OCI-LY7 (cell line): ENCODE measurements at regions not wholly inside any gene's neighbourhood (a gene's known extent, or its start where the extent isn't known, plus 50 kb on each side); places are given as distances from the start of the nearest gene placed in this dataset.

ENCODE experiments used
- CTCF ChIP-seq: fragments of 200-600 bp; sonication (generic); conservative IDR thresholded peaks from 2 replicates; pipeline ENCODE4 v1.5.1; 2014; ENCODE audit warnings: mild to moderate bottlenecking, antibody characterized with exemption, low read length, moderate library complexity, mixed read lengths
- EZH2phosphoT487 ChIP-seq: fragments of 200-600 bp; sonication (generic); IDR thresholded peaks from 2 replicates; pipeline ENCODE4 v1.6.1; 2018; ENCODE audit warnings: low read depth, borderline replicate concordance, mild to moderate bottlenecking, mixed run types, antibody characterized with exemption, low read length, moderate library complexity, mixed read lengths

DNA sequence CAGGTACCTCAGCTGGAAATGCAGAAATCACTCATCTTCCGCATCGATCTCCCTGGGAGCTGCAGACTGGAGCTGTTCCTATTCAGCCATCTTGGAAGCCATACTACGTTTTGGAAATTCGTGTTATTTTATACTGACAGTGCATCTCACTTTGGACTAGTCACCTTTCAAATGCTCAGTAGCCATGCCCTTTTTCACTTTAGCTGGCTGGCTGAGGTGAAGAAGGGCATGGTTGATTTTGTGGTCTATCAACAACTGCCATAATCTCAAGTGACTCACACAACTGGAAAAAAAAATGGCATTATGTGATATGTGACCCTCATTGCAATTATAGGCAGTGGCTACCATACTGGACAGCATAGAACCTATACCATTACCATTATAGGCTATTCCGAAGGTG, 100.5 kb downstream of the CCDC71L start:
- TF ChIP-seq CTCF (no peak), EZH2phosphoT487 (no peak)
